ENCODE measurements at regions not wholly inside any gene's neighbourhood (a gene's known extent, or its start where the extent isn't known, plus 50 kb on each side); places are given as distances from the start of the nearest gene placed in this dataset.

- H2AK5ac ChIP-seq (ENCODE audit: low read depth, low read length) = no peak overlapping the region
- no peak overlapping the region for H3K4me3 ChIP-seq (ENCODE audit: low read length in 2 of 2)
- H3K79me1 ChIP-seq (ENCODE audit: low read depth, low read length) = no peaks in the 10 kb centered on the region
- no peak overlapping the region for H3K23ac ChIP-seq (ENCODE audit: low read depth, low read length, poor library complexity)
- H2BK120ac ChIP-seq (ENCODE audit: low read depth, low read length) = no peak overlapping the region
- WGBS, 2 donors (ENCODE audit: extremely low coverage in 2 of 2, insufficient read length in 2 of 2, insufficient replicate concordance in 1 of 2) = no CpG with 5 or more reads among the region's 2 CpGs
- no peak overlapping the region for H2AFZ ChIP-seq (ENCODE audit: low read length)
- H4K8ac ChIP-seq (ENCODE audit: low read depth, low read length) = no peak overlapping the region
- H3K14ac ChIP-seq (ENCODE audit: low read length) = no peak overlapping the region
- DNase-seq (ENCODE audit: low spot score) = no peak
- H3K27me3 ChIP-seq (ENCODE audit: control insufficient read depth in 3 of 3, insufficient read depth in 3 of 3, low read depth in 1 of 3, low read length in 3 of 3) = no peaks in the 10 kb centered on the region
- H3K27ac ChIP-seq (replicated peaks; ENCODE audit: low read length) = no peak overlapping the region
- H3K9me3 ChIP-seq (replicated peaks in 1 of 2; ENCODE audit: control insufficient read depth in 2 of 2, insufficient read depth in 1 of 2, low read depth in 1 of 2, low read length in 2 of 2) = peaks cover 5 to 54% of the 10 kb centered on the region in 2 donors
- no peak overlapping the region for H2BK15ac ChIP-seq (ENCODE audit: low read length)
- no peak overlapping the region for H3K4ac ChIP-seq (ENCODE audit: low read length)
- H3K36me3 ChIP-seq (replicated peaks in 1 of 2; ENCODE audit: control insufficient read depth in 2 of 2, insufficient read depth in 2 of 2, low read length in 2 of 2) = no peaks in the 10 kb centered on the region
- no peak overlapping the region for H2BK5ac ChIP-seq (ENCODE audit: low read length)
- no peak overlapping the region for H3K4me2 ChIP-seq (ENCODE audit: insufficient read depth, low read length, poor library complexity, severe bottlenecking)
- H3K4me1 ChIP-seq (ENCODE audit: control insufficient read depth in 2 of 2, insufficient read depth in 1 of 2, low read depth in 1 of 2, low read length in 2 of 2) = no peaks in the 10 kb centered on the region
- no peak overlapping the region for H2BK12ac ChIP-seq (ENCODE audit: low read length)
- H3K9ac ChIP-seq (ENCODE audit: low read depth, low read length, poor library complexity) = no peak overlapping the region
- no peak overlapping the region for H3K18ac ChIP-seq (ENCODE audit: low read length)
- H4K91ac ChIP-seq (ENCODE audit: low read depth, low read length, poor library complexity) = no peak overlapping the region
Observed at GRCh38 chr22:47236161-47236560, 473.7 kb downstream of the TBC1D22A start.

DNA sequence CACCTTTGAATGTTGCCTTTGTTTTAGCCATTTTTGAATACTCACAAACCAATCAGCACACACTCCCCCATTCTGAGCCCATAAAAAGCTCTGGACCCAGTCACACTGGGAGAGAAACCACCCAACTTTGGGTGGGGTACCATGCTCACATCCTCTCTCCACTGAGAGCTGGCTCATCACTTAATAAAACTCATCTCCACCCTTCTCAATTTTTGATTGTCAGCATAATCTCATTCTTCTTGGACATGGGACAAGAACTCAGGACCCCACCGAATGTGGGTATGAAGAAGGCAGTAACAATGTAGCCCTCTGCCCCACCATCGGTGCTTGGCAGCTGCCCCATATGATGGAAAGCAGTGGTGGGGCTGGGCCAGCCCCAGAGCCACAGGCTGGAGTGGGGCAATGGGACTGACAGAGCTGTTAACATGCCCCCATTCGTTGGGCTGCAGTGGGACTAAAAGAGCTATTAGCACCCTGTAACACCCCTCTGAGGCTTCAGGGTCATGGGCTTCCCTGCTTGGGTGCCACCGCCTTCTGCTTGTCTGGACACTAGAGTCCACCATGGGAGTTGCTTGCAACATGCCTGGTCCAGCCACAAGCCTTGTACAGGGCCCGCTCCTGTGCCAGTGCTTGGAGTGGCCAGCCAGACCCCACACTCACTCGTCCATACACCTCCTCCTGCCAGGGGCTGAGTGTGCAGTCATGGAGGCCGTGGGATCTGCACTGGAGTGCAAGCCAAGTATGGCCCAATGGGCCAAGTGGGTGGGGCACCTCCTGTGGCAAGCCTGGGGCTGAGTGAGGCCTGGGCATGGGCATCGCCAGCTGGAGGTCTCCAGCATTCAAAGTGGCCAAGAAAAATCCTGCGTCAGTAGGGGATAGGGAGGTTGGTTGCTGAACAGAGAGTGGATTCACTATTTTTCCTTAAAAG lies 471.1 kb downstream of the TBC1D22A start:
- Histone ChIP-seq H3K9ac (ENCODE audit: low read depth, low read length, poor library complexity) (no peak overlapping the region), H3K36me3 (replicated peaks in 1 of 2; ENCODE audit: control insufficient read depth in 2 of 2, insufficient read depth in 2 of 2, low read length in 2 of 2) (no peaks in the 10 kb centered on the region), H2AFZ (ENCODE audit: low read length) (no peak overlapping the region), H3K23ac (ENCODE audit: low read depth, low read length, poor library complexity) (no peak overlapping the region), H2AK5ac (ENCODE audit: low read depth, low read length) (no peak overlapping the region), H3K27ac (replicated peaks; ENCODE audit: low read length) (no peak overlapping the region), H3K4me2 (ENCODE audit: insufficient read depth, low read length, poor library complexity, severe bottlenecking) (no peak overlapping the region), H3K9me3 (replicated peaks in 1 of 2; ENCODE audit: control insufficient read depth in 2 of 2, insufficient read depth in 1 of 2, low read depth in 1 of 2, low read length in 2 of 2) (peaks cover 5 to 48% of the 10 kb centered on the region in 2 donors), H4K91ac (ENCODE audit: low read depth, low read length, poor library complexity) (no peak overlapping the region), H4K8ac (ENCODE audit: low read depth, low read length) (no peak overlapping the region), H3K27me3 (ENCODE audit: control insufficient read depth in 3 of 3, insufficient read depth in 3 of 3, low read depth in 1 of 3, low read length in 3 of 3) (peaks cover 0 to 5% (median 0%) of the 10 kb centered on the region in 3 experiments), H3K79me1 (ENCODE audit: low read depth, low read length) (no peaks in the 10 kb centered on the region), H2BK15ac (ENCODE audit: low read length) (no peak overlapping the region), H2BK120ac (ENCODE audit: low read depth, low read length) (no peak overlapping the region), H3K4ac (ENCODE audit: low read length) (no peak overlapping the region), H2BK5ac (ENCODE audit: low read length) (no peak overlapping the region), H3K4me1 (ENCODE audit: control insufficient read depth in 2 of 2, insufficient read depth in 1 of 2, low read depth in 1 of 2, low read length in 2 of 2) (no peaks in the 10 kb centered on the region), H2BK12ac (ENCODE audit: low read length) (no peak overlapping the region), H3K4me3 (ENCODE audit: low read length in 2 of 2) (no peak overlapping the region), H3K14ac (ENCODE audit: low read length) (no peak overlapping the region), H3K18ac (ENCODE audit: low read length) (no peak overlapping the region)
- DNase-seq (ENCODE audit: low spot score) = no peak
- WGBS, 2 donors (ENCODE audit: extremely low coverage in 2 of 2, insufficient read length in 2 of 2, insufficient replicate concordance in 1 of 2) = no CpG with 5 or more reads among the region's 9 CpGs

GRCh38 chr22:47232753-47233152 lies 470.3 kb downstream of the TBC1D22A start:
- Histone ChIP-seq H2BK15ac (ENCODE audit: low read length) (no peak overlapping the region), H2AK5ac (ENCODE audit: low read depth, low read length) (no peak overlapping the region), H2BK5ac (ENCODE audit: low read length) (no peak overlapping the region), H3K18ac (ENCODE audit: low read length) (no peak overlapping the region), H2AFZ (ENCODE audit: low read length) (no peak overlapping the region), H3K27me3 (ENCODE audit: control insufficient read depth in 3 of 3, insufficient read depth in 3 of 3, low read depth in 1 of 3, low read length in 3 of 3) (peaks cover 0 to 5% (median 0%) of the 10 kb centered on the region in 3 experiments), H4K91ac (ENCODE audit: low read depth, low read length, poor library complexity) (no peak overlapping the region), H3K79me1 (ENCODE audit: low read depth, low read length) (no peaks in the 10 kb centered on the region), H3K4me2 (ENCODE audit: insufficient read depth, low read length, poor library complexity, severe bottlenecking) (no peak overlapping the region), H3K23ac (ENCODE audit: low read depth, low read length, poor library complexity) (no peak overlapping the region), H3K36me3 (replicated peaks in 1 of 2; ENCODE audit: control insufficient read depth in 2 of 2, insufficient read depth in 2 of 2, low read length in 2 of 2) (no peaks in the 10 kb centered on the region), H4K8ac (ENCODE audit: low read depth, low read length) (no peak overlapping the region), H2BK120ac (ENCODE audit: low read depth, low read length) (no peak overlapping the region), H3K14ac (ENCODE audit: low read length) (no peak overlapping the region), H3K9me3 (replicated peaks in 1 of 2; ENCODE audit: control insufficient read depth in 2 of 2, insufficient read depth in 1 of 2, low read depth in 1 of 2, low read length in 2 of 2) (peaks cover 5 to 43% of the 10 kb centered on the region in 2 donors), H2BK12ac (ENCODE audit: low read length) (no peak overlapping the region), H3K9ac (ENCODE audit: low read depth, low read length, poor library complexity) (no peak overlapping the region), H3K4ac (ENCODE audit: low read length) (no peak overlapping the region), H3K4me3 (ENCODE audit: low read length in 2 of 2) (peak overlapping the region in 1 of 2 donors; percentile 3), H3K27ac (replicated peaks; ENCODE audit: low read length) (no peak overlapping the region), H3K4me1 (ENCODE audit: control insufficient read depth in 2 of 2, insufficient read depth in 1 of 2, low read depth in 1 of 2, low read length in 2 of 2) (no peaks in the 10 kb centered on the region)
- WGBS, 2 donors (ENCODE audit: extremely low coverage in 2 of 2, insufficient read length in 2 of 2, insufficient replicate concordance in 1 of 2) = no CpG with 5 or more reads among the region's 7 CpGs
- no peak for DNase-seq (ENCODE audit: low spot score)

GRCh38 chr22:47232197-47232596 lies 469.7 kb downstream of the TBC1D22A start:
- Histone ChIP-seq H3K4me2 (ENCODE audit: insufficient read depth, low read length, poor library complexity, severe bottlenecking) (no peak overlapping the region), H4K91ac (ENCODE audit: low read depth, low read length, poor library complexity) (no peak overlapping the region), H3K14ac (ENCODE audit: low read length) (no peak overlapping the region), H3K27ac (replicated peaks; ENCODE audit: low read length) (no peak overlapping the region), H2BK12ac (ENCODE audit: low read length) (no peak overlapping the region), H2BK5ac (ENCODE audit: low read length) (no peak overlapping the region), H3K4ac (ENCODE audit: low read length) (no peak overlapping the region), H2AFZ (ENCODE audit: low read length) (no peak overlapping the region), H3K18ac (ENCODE audit: low read length) (no peak overlapping the region), H3K9ac (ENCODE audit: low read depth, low read length, poor library complexity) (no peak overlapping the region), H4K8ac (ENCODE audit: low read depth, low read length) (no peak overlapping the region), H3K23ac (ENCODE audit: low read depth, low read length, poor library complexity) (no peak overlapping the region), H3K9me3 (replicated peaks in 1 of 2; ENCODE audit: control insufficient read depth in 2 of 2, insufficient read depth in 1 of 2, low read depth in 1 of 2, low read length in 2 of 2) (peaks cover 5 to 41% of the 10 kb centered on the region in 2 donors), H2AK5ac (ENCODE audit: low read depth, low read length) (no peak overlapping the region), H3K4me1 (ENCODE audit: control insufficient read depth in 2 of 2, insufficient read depth in 1 of 2, low read depth in 1 of 2, low read length in 2 of 2) (no peaks in the 10 kb centered on the region), H3K27me3 (ENCODE audit: control insufficient read depth in 3 of 3, insufficient read depth in 3 of 3, low read depth in 1 of 3, low read length in 3 of 3) (peaks cover 0 to 5% (median 0%) of the 10 kb centered on the region in 3 experiments), H2BK15ac (ENCODE audit: low read length) (no peak overlapping the region), H3K4me3 (ENCODE audit: low read length in 2 of 2) (no peak overlapping the region), H3K79me1 (ENCODE audit: low read depth, low read length) (no peaks in the 10 kb centered on the region), H3K36me3 (replicated peaks in 1 of 2; ENCODE audit: control insufficient read depth in 2 of 2, insufficient read depth in 2 of 2, low read length in 2 of 2) (no peaks in the 10 kb centered on the region), H2BK120ac (ENCODE audit: low read depth, low read length) (no peak overlapping the region)
- no CpG with 5 or more reads among the region's 4 CpGs for WGBS, 2 donors (ENCODE audit: extremely low coverage in 2 of 2, insufficient read length in 2 of 2, insufficient replicate concordance in 1 of 2)
- DNase-seq (ENCODE audit: low spot score) = no peak
